Uterus (tissue), 2 donors: ENCODE measurements at regions not wholly inside any gene's neighbourhood (a gene's known extent, or its start where the extent isn't known, plus 50 kb on each side); places are given as distances from the start of the nearest gene placed in this dataset.

Experiments used
- POLR2A ChIP-seq, 2 donors: fragments of 450-650 bp; IDR thresholded peaks; one replicate each; pipeline ENCODE4 v1.6.1; 2016; ENCODE audit warnings: antibody characterized with exemption in 2 of 2, mild to moderate bottlenecking in 1 of 2, moderate library complexity in 1 of 2
- TF ChIP-seq, protein P1 (sequence below), 4 experiments: fragments of 200-600 bp in 2 of 4; fragments of 450-650 bp in 2 of 4; sonication (generic) in 2 of 4; IDR thresholded peaks; one replicate each; pipeline ENCODE4 v1.5.1; 2016 to 2019; ENCODE audit warnings: antibody characterized with exemption in 4 of 4, mild to moderate bottlenecking in 2 of 4, moderate library complexity in 1 of 4

GRCh38 chr4:30828264-30828926 lies 108.2 kb downstream of the PCDH7 start:
- no peak for TF ChIP-seq POLR2A (IDR thresholded peaks at IDR 0.05)
- TF ChIP-seq, protein P1, sequence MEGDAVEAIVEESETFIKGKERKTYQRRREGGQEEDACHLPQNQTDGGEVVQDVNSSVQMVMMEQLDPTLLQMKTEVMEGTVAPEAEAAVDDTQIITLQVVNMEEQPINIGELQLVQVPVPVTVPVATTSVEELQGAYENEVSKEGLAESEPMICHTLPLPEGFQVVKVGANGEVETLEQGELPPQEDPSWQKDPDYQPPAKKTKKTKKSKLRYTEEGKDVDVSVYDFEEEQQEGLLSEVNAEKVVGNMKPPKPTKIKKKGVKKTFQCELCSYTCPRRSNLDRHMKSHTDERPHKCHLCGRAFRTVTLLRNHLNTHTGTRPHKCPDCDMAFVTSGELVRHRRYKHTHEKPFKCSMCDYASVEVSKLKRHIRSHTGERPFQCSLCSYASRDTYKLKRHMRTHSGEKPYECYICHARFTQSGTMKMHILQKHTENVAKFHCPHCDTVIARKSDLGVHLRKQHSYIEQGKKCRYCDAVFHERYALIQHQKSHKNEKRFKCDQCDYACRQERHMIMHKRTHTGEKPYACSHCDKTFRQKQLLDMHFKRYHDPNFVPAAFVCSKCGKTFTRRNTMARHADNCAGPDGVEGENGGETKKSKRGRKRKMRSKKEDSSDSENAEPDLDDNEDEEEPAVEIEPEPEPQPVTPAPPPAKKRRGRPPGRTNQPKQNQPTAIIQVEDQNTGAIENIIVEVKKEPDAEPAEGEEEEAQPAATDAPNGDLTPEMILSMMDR (IDR thresholded peaks at IDR 0.05), result no peak
